ENCODE measurements at regions not wholly inside any gene's neighbourhood (a gene's known extent, or its start where the extent isn't known, plus 50 kb on each side); places are given as distances from the start of the nearest gene placed in this dataset.
"Not testable (repeated sequence)": the region's sequence is repeated elsewhere in the genome, so short reads cannot be mapped to it uniquely, and the experiment has no call there.

DNA sequence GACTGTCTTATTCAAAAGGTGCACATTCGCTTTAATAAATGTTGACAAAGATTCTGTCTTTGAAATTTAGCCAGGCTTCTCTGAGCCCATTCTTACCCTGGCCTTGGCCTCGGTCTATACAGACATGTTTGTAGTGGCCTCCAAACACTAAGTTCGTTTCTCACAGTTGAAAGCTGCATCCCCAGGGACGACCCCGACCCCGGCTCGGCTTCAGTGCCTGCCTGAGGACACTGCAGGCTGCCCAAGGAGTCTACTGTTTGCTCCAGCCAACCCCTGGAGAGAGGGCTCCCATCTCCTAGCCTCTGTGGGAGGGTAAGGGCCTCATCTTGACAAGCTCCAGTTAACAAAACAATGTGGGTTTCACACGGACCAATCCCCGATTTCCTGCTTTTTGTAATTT lies 390.6 kb upstream of the ZFP42 start:
- no peak for DNase-seq

DNA sequence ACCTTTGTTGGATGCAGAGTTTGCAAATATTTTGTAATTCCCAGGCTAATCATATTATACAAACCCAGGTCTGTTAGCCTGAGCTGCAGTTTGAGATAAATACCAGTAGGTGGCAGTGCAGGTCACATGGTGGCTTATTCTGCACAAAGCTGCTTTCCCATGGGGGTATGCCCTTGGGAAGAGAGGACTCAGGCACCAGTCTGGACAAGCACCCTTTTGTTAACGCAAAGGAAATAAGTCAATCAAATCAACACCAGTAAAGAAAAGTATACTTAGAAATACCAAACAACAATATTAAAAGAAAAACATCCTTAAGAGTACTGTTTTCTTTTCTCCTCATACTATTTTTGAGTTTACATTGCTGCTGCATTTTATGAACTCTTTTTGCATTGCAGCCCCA lies 389.0 kb upstream of the ZFP42 start:
- DNase-seq: peak; percentile 8

DNA sequence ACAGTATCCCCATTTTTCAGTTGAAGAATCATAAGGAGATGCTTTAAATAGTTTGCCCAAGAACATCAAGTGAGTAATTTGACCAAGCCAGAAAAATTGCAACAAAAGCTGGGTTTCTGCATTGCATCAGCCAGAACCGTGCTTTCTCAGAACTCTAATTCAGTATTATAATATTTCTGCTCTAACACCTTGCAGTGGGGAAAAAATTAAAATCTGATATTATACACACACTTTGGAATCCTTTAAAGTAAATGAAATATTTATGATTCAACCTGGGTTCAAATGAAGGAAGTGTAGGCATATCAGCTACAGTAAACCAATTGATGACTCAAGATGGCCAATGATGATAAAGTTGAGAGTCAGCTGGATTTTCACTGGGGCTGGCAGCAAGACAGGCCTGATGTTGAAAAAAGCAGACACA lies 387.6 kb upstream of the ZFP42 start:
- no peak for DNase-seq

DNA sequence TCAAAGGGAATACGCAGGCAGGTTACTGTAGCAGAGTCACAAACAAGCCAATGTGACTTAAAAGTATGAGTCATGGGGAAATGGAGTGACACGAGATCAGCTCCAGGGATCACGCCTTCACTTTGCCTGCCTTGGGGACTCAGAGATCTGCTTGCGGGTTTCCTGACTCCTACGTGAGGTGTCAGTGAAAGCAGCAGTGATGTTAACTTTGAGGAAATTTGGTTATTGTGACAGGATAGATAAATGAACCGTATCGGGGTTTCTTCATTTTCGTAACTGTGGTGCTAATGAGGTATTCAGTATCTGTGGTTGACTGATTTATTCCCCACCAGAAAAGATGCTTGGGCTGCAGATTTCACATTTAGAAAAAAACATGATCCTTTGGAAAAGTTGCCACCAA lies 383.3 kb upstream of the ZFP42 start:
- DNase-seq: no peak

DNA sequence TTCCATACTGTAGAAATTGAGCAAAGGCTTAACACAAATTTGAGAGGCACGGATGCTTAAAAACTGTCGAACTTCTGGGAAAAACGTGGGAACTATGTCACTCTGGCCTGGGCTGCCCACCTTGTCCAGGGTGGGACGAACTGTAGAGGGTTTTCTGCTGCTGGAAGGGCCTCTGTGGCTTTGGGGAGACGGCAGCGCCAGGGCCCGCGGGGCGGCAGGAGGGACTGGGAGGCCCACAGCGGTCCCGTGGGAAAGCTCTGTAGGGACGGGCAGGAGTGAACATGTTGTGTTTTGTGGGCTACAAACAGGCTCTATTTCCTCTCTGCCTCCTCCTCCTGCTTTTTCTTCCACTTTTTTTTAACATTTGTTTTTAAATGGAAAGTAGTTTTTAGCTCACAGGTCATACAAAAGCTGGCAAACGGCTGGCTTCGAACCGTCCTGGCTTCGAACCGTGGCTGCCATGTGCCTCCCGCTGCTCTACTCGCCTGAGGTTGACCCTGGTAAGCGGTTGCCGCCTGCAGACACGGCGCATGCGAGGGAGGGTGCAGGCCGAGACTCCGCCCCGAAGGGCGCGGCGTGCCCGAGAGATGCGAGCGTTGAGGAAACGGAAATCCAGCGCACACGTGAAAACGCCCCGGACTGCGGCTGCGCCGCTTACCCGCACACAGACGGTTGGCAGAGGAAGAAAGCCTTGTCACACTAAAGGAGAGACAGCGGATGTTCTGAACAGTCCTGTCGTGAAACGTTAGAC lies 382.3 kb upstream of the ZFP42 start:
- no peak for DNase-seq

DNA sequence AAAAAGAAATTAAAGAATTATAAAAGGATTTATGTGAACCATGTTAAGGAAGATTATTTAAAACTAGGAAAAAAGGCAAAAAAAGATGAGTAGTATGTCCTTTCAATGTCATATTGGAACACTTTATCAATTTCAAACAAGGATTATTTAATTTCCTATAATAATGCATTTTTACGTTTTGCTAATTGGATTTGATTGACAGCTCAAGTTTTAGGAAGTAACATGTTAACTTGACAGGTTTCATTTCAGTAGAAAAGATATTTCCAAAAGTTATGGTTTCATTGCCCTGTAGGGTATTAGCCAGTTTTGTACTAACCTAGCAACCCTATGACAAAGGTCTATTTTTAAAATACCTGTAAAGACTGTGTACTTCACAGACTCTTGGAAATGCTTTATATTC lies 379.6 kb upstream of the ZFP42 start:
- DNase-seq: no peak

DNA sequence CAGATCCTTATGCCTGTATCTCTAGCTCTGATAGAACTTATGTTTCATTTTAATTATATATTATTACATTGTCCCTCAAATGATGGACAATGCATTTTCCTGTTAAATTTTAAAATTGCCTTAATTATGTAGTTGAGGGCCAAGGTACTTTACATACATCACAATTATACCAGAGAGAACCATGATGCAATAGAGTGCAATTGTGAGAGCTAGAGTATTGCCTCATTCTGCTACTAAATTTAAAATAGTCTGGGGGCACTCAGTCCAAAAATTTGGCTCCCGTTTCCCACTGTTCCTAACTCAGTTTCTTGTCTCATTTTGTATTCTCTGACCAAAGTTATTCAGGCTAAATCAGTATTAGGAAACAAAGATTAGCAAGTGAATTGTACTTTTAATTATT lies 378.5 kb upstream of the ZFP42 start:
- DNase-seq: no peak

DNA sequence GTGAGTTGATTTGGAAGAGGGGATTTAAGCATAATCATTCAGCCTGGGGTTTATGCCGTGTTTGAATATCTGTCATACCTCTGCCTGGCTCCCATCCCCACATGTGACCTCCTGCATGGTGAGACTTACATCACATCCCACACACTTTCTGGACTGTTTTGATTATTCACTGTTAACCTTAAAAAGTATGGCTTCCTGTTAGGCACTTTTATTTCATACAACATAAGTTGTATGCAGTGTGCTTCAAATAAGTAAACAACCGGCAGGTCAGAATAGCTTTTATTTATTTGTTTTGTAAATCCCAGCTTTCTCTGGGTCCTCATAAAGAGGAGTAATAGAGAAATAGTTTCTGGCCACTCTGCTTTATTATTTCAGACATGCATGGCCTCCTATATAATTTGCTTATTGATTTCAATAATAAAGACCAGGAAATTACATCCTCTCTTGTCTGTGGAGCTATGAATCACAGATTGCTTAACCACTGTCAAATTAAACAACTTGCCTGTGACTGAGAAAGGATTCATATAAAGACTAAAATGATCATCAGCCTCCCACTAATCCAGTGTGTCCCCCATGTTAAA lies 376.8 kb upstream of the ZFP42 start:
- DNase-seq: no peak

DNA sequence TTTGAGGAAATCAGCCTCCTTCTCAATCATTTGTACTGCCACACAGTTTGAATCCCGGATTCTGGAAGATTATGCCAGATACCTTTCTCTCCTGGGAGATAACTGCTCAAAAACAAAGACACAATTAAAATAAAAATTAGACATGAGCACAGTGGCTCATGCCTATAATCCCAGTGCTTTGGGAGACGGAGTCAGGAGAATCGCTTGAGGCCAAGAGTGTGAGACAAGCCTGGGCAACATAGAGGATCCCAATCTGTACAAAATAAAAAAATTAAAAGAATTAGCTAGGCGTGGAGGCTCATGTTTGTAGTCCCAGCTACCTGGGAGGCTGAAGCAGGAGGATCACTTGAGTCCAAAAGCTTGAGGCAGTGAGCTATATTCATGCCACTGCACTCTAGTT lies 376.3 kb upstream of the ZFP42 start:
- no peak for DNase-seq

DNA sequence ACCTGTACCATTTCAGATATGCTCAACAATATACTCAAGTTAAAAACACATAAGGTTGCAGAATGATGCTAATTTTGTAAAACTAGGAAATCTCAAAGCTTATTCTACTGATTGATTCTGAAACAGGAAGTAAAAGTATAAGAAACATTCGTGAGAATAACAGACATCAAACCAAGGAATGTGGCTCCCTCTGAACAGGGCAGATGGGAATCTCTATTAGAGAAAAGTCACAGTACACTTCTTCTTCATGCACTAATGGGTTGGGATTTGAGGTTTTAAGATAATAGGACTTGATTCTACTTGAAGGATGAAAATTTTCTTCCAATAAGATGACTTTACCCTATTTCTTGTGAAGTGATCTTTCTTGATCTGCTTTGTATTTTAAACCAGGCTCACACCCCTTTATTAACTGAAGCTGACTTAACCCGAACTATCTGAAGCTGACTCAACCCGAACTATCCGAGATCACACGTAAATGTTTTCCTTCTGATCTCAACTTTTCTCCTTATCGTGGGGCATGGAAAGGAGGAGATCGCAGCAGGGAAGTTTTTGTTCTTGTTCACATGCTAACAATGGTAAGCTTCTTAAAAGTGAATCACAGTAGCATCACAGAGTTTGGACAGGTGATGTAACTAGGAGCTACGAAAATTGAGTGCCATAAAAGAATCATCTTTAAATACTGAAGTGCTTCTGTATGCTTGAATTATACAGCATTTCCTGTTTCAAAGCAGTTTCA lies 363.1 kb upstream of the ZFP42 start:
- DNase-seq: no peak

DNA sequence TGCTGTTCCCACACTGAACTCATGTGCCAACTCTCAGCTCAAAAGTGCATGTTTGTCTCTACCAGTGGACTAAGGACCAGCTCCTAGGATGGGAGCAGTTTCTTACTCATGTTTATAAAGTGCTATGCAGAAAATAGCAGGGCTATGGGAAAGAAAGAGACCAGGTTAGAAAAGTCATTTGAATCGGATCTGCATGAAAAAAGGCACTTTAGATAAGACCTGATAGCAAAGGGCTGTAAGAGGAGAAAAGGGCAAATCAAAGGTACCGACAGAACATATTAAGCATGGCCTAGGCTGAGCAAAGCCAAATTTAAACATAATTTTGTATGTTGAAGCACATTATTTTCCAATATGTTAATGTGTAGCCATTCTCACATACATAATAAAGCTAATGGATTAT lies 362.3 kb upstream of the ZFP42 start:
- no peak for DNase-seq

DNA sequence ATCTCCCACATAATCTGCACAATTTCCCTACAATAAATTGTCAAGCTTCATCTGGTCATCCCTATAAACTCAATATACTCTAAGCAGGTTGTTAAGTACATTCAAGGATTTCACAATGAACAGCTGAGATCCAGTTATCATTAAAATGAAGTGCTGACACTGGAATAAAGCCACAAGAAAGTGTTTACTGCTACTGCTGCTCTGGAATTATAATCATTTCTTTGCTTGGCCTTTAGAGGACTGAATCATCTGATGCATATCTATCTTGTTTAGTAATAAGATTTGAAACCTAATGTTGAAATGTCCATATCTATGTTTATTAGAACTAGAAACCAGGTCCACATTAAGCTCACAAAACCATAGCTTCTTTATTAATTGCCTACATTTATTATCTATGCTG lies 338.6 kb upstream of the ZFP42 start:
- no peak for DNase-seq

DNA sequence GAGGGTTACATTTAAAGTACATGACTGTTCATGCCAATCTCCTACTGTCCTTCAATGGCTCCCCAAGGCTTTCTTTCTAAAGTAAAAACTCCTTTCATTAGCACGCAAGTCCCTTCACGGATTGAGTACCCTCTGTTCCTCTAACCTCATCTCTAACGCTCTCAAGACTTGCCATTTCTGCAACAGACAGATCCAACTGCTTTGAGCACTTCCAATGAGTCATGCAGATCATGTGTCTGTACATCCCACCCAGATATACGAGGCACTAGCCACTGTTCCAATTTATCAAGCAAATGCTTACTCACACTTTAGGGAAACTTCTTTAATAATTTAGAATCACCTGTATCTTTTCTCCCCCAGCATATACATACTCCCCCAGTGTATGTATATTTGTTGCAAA lies 332.5 kb upstream of the ZFP42 start:
- DNase-seq: no peak

DNA sequence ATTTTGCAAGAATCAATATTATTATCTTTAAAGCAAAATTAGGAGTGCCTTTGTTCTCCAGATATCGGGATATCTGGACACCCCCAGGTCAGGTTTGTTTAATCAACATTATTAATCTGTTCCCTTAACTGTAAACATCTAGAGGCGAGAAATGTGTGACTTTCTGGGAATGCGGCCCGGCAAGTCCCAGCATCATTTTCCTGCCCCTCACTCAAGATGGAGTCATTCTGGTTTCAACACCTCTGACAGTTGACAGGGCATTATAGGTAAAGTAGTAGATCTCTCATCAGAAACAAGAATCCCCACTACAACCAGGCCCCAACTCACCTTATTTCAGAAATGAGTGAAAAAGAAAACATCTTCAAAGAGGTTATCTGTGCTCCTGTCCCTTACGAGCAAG lies 331.6 kb upstream of the ZFP42 start:
- no peak for DNase-seq

DNA sequence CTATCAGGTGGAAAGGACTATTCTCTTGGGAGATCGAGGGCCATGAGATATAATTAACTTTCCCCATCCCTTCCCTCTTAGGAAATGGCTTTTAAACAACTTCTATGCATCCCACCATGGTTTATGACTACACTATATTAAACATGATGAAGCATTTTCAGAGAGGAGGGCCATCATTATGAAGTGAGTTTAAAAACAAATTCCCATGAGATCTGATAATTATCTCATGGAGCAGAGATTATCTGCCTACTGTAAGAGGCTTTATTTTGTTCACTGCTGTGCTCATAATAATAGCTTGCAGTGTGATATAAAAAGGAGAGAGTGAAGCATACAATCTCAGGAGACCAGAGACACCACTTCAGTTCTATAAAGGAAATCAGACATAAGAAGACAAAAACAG lies 330.5 kb upstream of the ZFP42 start:
- no peak for DNase-seq

DNA sequence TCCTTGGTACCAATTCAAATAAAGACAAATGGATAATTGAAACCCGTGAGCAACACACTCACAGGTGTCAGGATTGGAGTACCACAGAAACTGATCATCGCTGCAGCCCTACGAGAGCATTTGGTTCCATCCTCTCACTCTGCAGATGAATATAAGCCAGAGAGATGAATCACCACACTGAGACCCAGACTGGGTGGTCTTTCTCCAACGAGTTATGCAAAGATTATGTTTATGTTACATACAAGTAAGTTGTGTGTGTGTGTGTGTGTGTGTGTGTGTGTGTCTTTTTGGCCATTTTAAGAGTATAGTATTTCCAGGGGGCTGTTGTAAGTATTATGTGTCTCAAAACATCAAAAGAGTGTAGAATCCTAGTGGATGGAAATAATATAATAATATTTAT lies 329.5 kb upstream of the ZFP42 start:
- DNase-seq: no peak

DNA sequence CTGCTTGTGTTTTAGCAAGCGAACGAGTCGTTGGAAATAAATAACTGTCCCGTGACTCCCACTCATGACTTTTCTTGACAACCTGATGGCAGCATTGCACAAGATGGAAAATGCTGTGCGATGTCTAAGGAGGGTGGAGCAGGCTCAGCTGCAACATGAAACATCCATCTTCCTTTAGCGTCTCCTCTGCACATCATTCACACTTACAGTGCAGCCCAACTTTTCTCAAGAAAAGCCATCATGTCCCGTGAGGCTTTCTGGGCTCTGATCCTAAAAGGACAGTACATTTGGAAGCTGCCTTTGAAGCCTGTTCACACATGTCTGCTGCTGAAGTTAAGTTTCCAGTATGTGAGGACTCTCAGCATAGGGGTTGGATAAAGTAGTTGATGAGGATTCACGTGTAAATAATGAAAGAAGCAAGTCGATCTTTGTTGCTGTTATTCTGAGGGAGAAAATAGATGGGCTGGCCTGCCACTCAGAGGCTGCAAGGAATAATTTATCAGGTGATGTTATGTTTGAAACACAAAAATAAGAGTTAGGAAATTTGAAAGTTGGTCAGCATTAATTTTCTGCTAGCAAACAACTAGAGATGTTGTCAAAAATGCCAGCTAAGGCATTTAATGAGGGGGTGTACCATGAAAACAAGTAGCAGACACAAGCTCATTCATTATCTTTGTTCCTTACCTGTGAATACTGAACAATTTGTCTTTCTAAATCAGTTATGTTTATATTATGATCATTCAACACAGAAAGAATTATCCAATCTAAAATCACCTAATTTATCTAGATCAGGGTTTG lies 328.7 kb upstream of the ZFP42 start:
- peak; percentile 52 for DNase-seq

DNA sequence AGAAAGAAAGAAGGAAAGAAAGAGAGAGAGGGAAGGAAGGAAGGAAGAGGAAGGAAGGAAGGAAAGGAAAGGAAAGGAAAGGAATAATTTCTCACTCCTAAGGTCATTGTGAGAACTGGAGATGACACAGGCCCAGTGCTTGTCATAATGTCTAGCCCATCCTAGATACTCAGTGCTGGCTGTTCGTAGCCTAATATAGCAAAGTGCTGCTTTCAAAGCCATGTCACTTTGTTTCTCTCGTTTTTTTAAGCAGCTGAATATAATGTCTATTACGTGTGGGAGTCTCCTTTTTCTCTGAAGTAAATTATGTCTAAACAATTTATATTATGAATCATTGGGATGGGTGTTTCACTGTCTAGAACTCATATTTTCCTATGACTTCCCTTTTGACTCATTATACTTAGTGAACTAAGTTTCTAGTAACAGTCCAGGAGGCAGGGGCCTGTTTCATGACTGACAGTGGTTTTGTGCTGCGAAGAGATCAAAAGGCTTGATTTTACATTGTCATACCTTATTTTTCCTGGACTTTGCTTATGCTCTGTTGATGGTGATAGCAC lies 327.0 kb upstream of the ZFP42 start:
- no peak for DNase-seq

DNA sequence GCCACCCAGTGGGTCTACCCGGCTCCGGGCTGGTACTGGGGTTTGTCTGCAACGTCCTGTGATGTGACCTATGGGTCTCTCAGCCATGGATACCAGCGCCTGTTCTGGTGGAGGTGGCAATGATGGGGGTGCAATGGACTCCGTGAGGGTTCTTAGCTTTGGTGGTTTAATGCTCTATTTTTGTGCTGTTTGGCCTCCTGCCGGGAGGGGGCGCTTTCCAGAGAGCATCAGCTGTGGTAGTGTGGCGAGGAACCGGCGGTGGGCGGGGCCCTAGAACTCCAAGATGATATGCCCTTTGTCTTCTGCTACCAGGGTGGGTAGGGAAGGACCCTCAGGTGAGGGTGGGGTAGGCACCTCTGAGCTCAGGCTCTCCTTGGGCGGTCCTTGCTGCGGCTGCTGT lies 324.1 kb upstream of the ZFP42 start:
- DNase-seq: not testable (repeated sequence)

DNA sequence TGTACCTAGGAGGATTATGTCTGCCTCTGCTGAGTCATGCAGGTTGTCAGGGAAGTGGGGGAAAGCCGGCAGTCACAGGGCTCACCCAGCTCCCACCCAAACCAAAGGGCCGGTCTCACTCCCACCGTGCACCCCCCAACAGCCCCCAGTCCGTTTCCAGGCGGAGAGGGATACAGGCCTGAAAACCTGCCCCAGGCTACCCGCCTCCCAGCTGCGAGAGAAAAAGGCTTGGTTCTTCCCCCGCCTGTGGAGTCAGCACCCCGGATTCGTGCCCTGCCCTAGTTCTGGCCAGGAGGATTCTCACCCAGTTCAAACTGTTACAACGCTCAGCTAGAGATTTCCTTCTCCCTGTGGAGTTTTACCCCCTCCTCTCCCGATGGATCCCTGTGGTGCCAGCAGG lies 323.6 kb upstream of the ZFP42 start:
- DNase-seq: not testable (repeated sequence)

DNA sequence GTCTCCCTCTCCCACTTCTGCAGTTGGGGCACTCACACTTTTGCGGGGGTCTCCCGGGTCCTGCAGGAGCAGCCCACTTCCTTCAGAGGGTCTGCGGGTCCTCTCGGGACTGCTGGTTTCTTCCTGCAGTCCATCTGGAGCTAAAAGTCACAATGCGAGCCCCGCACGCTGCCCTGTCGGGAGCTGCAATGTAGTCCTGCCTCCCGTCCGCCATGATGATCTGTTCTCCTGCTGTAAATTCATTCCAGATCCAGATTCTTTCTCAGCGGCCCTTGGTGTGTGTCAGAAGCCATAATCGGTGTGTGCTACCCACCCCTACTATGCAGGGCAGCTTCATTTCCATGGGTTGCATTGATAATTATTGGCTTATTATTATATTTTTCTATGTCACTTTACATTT lies 323.0 kb upstream of the ZFP42 start:
- not testable (repeated sequence) for DNase-seq

DNA sequence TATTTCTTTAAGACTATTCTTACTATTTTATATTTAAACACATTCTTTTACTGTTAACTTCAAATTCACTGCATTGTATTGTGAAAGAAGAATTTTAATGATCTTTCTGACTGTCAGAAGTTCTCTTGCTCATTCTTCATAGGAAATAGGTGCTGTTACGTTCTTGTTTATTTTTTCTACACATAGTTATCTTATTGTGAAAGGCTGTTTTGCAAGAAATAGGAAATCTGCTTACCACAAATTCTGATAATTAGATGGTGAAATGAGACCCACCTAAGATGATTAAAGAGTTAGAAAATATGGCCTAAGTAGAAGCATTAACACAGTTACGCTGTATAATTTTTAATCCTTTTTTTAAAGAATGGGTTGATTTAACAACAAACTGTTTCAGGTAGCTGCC lies 316.1 kb upstream of the ZFP42 start:
- no peak for DNase-seq

DNA sequence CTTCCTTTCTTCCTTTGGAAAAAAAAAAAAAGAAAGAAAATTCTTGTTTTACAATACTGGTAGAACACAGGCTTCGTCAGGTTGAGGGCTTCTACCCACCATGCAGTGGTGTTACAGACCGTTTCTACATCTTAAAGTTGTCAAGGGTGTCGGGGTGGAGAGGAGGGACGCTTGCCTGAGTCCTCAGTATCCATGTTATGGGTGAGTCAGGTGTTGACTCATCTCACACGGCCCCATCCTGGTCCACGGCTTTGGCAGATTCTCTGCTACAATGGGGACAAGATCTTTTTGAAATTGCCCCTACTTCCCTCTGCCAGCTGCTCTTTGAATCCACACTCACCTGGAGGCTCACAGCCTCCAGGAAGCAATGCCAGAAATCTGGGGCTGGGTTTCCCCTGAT lies 310.3 kb upstream of the ZFP42 start:
- no peak for DNase-seq
